ENCODE measurements at regions not wholly inside any gene's neighbourhood (a gene's known extent, or its start where the extent isn't known, plus 50 kb on each side); places are given as distances from the start of the nearest gene placed in this dataset.

GRCh38 chr10:44435196-44435595 is 50.3 kb upstream of the CXCL12 start:
- no peak for DNase-seq (ENCODE audit: low read depth)

GRCh38 chr10:44436240-44436639 is 51.3 kb upstream of the CXCL12 start:
- DNase-seq (ENCODE audit: low read depth), result no peak

- DNase-seq (ENCODE audit: low read depth), result no peak
Observed at GRCh38 chr10:44437840-44438511, 53.1 kb upstream of the CXCL12 start.

- DNase-seq (ENCODE audit: low read depth), result no peak
Observed at GRCh38 chr10:44439239-44439957, 54.5 kb upstream of the CXCL12 start.

- DNase-seq (ENCODE audit: low read depth), result no peak
Observed at GRCh38 chr10:44439958-44440244, 55.0 kb upstream of the CXCL12 start.

GRCh38 chr10:44457259-44457658 is 72.4 kb upstream of the CXCL12 start:
- DNase-seq (ENCODE audit: low read depth), result no peak

GRCh38 chr10:44458671-44459413 is 73.9 kb upstream of the CXCL12 start:
- DNase-seq (ENCODE audit: low read depth), result no peak

- no peak for DNase-seq (ENCODE audit: low read depth)
Observed at GRCh38 chr10:44459671-44460070, 74.8 kb upstream of the CXCL12 start.

GRCh38 chr10:44460416-44460815 is 75.5 kb upstream of the CXCL12 start:
- DNase-seq (ENCODE audit: low read depth), result no peak

GRCh38 chr10:44462338-44462914 is 77.5 kb upstream of the CXCL12 start:
- no peak for DNase-seq (ENCODE audit: low read depth)

- no peak for DNase-seq (ENCODE audit: low read depth)
Observed at GRCh38 chr10:44463511-44464121, 78.7 kb upstream of the CXCL12 start.

- no peak for DNase-seq (ENCODE audit: low read depth)
Observed at GRCh38 chr10:44464503-44464902, 79.6 kb upstream of the CXCL12 start.

GRCh38 chr10:44465401-44466115 is 80.7 kb upstream of the CXCL12 start:
- no peak for DNase-seq (ENCODE audit: low read depth)

GRCh38 chr10:44466236-44466635 is 81.3 kb upstream of the CXCL12 start:
- DNase-seq (ENCODE audit: low read depth), result no peak

- DNase-seq (ENCODE audit: low read depth), result no peak
Observed at GRCh38 chr10:44467090-44467489, 82.2 kb upstream of the CXCL12 start.

- DNase-seq (ENCODE audit: low read depth), result no peak
Observed at GRCh38 chr10:44467900-44468299, 83.0 kb upstream of the CXCL12 start.

- no peak for DNase-seq (ENCODE audit: low read depth)
Observed at GRCh38 chr10:44468525-44468924, 83.6 kb upstream of the CXCL12 start.

- no peak for DNase-seq (ENCODE audit: low read depth)
Observed at GRCh38 chr10:44468965-44469364, 84.1 kb upstream of the CXCL12 start.

GRCh38 chr10:44470784-44471183 is 85.9 kb upstream of the CXCL12 start:
- DNase-seq (ENCODE audit: low read depth), result no peak

GRCh38 chr10:44471410-44471809 is 86.5 kb upstream of the CXCL12 start:
- DNase-seq (ENCODE audit: low read depth), result no peak

- no peak for DNase-seq (ENCODE audit: low read depth)
Observed at GRCh38 chr10:44473146-44473545, 88.2 kb upstream of the CXCL12 start.
